ENCODE measurements at regions not wholly inside any gene's neighbourhood (a gene's known extent, or its start where the extent isn't known, plus 50 kb on each side); places are given as distances from the start of the nearest gene placed in this dataset.

DNA sequence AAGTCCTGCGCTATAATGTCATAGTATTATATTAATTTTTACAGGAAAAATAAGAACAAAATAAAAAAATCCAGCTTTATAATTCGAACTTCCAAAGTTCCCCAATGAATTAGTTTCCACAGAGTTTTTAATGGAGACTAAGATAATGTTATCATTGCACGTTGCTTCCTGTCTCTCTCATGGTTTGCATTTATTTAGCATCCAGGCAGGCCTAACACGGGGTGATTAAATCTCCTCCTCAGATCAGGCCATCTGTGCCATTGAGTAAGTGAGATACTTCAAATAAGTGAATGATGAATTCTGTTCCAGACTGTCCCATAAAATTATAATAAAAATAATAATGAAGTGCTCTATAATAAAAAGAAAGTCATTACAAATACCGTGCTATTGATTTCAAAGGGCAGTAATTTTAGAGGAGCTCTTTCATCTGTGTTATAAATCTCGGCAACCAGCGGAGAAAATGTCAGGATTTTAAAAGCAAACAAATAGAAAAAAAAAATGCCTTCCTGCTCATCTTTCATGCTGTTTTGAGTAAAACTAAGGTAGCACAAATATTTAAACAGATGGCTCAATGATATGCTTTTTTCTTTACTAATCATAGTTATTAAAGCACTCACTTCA lies 570.6 kb upstream of the ZNF608 start:
- Histone ChIP-seq H3K9ac (ENCODE audit: low read depth in 1 of 3, low read length in 3 of 3) (no peak overlapping the region), H3K4me1 (ENCODE audit: control insufficient read depth in 3 of 3, insufficient read depth in 3 of 3, low read length in 3 of 3) (no peaks in the 10 kb centered on the region), H3K36me3 (ENCODE audit: control insufficient read depth in 3 of 3, insufficient read depth in 3 of 3, low read length in 3 of 3) (no peaks in the 10 kb centered on the region), H3K27me3 (ENCODE audit: control insufficient read depth in 3 of 3, insufficient read depth in 3 of 3, low read length in 3 of 3) (no peaks in the 10 kb centered on the region), H3K27ac (ENCODE audit: low read depth, low read length) (no peak overlapping the region), H3K4me3 (ENCODE audit: low read length in 3 of 3) (no peak overlapping the region), H3K9me3 (ENCODE audit: control insufficient read depth in 3 of 3, low read length in 3 of 3) (no peaks in the 10 kb centered on the region)

DNA sequence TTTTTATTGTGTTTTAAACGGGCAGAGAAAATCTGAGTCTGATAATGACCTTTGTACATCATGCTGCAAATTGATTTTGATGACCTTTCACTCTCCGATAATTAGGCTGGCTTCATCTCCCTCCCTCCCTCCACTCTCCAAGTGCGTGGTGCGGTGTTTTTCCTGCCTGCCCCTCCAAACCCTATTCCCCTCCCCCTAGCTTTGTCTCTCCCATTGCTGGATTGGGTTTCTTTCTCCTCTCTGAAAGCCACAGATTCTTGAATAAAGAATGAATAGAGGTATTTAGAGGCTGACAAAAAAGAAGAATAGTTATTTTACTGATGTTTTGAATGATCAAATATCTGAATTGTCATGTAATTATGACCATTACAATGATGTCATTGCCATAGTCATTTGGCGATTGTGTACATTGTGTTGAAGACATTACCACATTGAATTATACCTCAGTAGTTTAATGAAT lies 571.1 kb upstream of the ZNF608 start:
- Histone ChIP-seq H3K4me1 (ENCODE audit: control insufficient read depth in 3 of 3, insufficient read depth in 3 of 3, low read length in 3 of 3) (no peaks in the 10 kb centered on the region), H3K36me3 (ENCODE audit: control insufficient read depth in 3 of 3, insufficient read depth in 3 of 3, low read length in 3 of 3) (no peaks in the 10 kb centered on the region), H3K9me3 (ENCODE audit: control insufficient read depth in 3 of 3, low read length in 3 of 3) (no peaks in the 10 kb centered on the region), H3K4me3 (ENCODE audit: low read length in 3 of 3) (no peak overlapping the region), H3K27ac (ENCODE audit: low read depth, low read length) (no peak overlapping the region), H3K27me3 (ENCODE audit: control insufficient read depth in 3 of 3, insufficient read depth in 3 of 3, low read length in 3 of 3) (no peaks in the 10 kb centered on the region), H3K9ac (ENCODE audit: low read depth in 1 of 3, low read length in 3 of 3) (no peak overlapping the region)

DNA sequence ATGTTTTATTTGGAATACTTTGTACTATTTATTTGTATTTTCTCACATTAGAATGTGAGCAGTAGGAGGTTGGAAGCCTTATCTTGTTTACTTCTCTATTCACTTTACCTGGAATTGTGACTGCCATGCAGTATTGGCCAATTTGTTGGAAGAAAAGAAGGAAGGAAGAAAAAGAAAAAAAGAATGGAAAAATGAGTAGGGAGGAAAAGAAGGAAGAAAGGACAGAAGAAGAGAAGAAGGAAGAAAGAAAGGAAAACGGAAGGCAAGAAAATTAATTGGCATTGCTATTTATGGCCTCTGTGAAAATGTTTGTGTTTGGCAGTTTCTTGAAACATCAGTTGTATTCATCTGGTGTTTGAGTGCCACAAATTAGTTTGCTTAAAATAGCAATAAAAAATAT lies 575.2 kb upstream of the ZNF608 start:
- Histone ChIP-seq H3K4me3 (ENCODE audit: low read length in 3 of 3) (no peak overlapping the region), H3K4me1 (ENCODE audit: control insufficient read depth in 3 of 3, insufficient read depth in 3 of 3, low read length in 3 of 3) (no peaks in the 10 kb centered on the region), H3K27me3 (ENCODE audit: control insufficient read depth in 3 of 3, insufficient read depth in 3 of 3, low read length in 3 of 3) (no peaks in the 10 kb centered on the region), H3K9me3 (ENCODE audit: control insufficient read depth in 3 of 3, low read length in 3 of 3) (no peaks in the 10 kb centered on the region), H3K9ac (ENCODE audit: low read depth in 1 of 3, low read length in 3 of 3) (no peak overlapping the region), H3K27ac (ENCODE audit: low read depth, low read length) (no peak overlapping the region), H3K36me3 (ENCODE audit: control insufficient read depth in 3 of 3, insufficient read depth in 3 of 3, low read length in 3 of 3) (no peaks in the 10 kb centered on the region)

DNA sequence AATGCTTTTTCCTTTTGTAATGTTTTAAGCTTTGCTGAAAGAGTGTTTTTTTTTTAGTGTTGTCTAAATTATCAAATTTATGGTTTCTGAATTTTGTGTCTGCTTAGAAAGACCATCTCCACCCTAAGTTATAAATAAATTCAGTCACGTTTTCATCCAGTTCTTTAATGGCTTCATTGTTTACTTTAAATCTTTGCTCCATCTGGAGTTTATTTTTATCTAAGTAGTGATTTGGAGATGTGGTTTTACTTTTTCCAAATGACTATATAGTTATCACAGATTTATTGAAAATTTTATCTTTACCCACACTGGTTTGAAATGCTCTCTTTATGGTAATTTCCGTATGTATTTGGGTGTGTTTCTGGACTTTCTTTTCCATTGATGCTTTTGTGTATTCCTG lies 577.2 kb upstream of the ZNF608 start:
- no peak overlapping the region for H3K27ac ChIP-seq (ENCODE audit: low read depth, low read length)
- H3K27me3 ChIP-seq (ENCODE audit: control insufficient read depth in 3 of 3, insufficient read depth in 3 of 3, low read length in 3 of 3) = no peaks in the 10 kb centered on the region
- H3K9me3 ChIP-seq (ENCODE audit: control insufficient read depth in 3 of 3, low read length in 3 of 3) = no peaks in the 10 kb centered on the region
- H3K36me3 ChIP-seq (ENCODE audit: control insufficient read depth in 3 of 3, insufficient read depth in 3 of 3, low read length in 3 of 3) = no peaks in the 10 kb centered on the region
- H3K4me3 ChIP-seq (ENCODE audit: low read length in 3 of 3) = no peak overlapping the region
- H3K9ac ChIP-seq (ENCODE audit: low read depth in 1 of 3, low read length in 3 of 3) = no peak overlapping the region
- no peaks in the 10 kb centered on the region for H3K4me1 ChIP-seq (ENCODE audit: control insufficient read depth in 3 of 3, insufficient read depth in 3 of 3, low read length in 3 of 3)

DNA sequence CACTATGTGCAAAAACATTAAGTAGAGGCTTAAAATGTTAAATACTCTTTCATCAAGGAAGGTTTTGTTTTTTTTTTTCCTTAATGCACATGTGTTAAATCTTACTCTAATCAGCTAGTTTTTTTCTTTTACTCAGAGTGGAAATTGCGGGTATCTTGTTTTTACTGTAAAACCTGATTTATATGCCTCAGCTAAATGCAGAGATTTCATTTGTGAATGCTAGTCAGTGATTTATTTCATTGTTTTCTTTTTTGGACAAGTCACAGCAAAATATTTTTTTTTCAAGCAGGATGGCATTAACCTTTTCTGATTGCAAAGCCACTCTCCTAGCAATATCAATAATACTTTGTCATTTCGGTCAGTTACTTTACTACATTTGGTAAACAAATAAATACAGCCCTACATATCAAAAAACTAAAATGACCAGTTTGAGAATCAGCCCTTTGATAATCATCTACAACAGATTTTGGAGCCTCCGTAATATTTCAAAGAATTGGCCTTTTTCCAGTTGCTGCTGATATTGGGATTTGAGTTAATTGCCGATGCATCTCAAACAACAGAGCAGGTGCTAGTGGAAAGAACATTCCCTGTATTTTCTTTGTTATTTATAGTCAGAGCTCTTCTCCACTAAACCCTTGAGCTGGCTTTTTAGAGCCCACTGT lies 579.2 kb upstream of the ZNF608 start:
- Histone ChIP-seq H3K27ac (ENCODE audit: low read depth, low read length) (no peak overlapping the region), H3K27me3 (ENCODE audit: control insufficient read depth in 3 of 3, insufficient read depth in 3 of 3, low read length in 3 of 3) (no peaks in the 10 kb centered on the region), H3K9ac (ENCODE audit: low read depth in 1 of 3, low read length in 3 of 3) (no peak overlapping the region), H3K9me3 (ENCODE audit: control insufficient read depth in 3 of 3, low read length in 3 of 3) (no peaks in the 10 kb centered on the region), H3K4me1 (ENCODE audit: control insufficient read depth in 3 of 3, insufficient read depth in 3 of 3, low read length in 3 of 3) (no peaks in the 10 kb centered on the region), H3K36me3 (ENCODE audit: control insufficient read depth in 3 of 3, insufficient read depth in 3 of 3, low read length in 3 of 3) (no peaks in the 10 kb centered on the region), H3K4me3 (ENCODE audit: low read length in 3 of 3) (no peak overlapping the region)

DNA sequence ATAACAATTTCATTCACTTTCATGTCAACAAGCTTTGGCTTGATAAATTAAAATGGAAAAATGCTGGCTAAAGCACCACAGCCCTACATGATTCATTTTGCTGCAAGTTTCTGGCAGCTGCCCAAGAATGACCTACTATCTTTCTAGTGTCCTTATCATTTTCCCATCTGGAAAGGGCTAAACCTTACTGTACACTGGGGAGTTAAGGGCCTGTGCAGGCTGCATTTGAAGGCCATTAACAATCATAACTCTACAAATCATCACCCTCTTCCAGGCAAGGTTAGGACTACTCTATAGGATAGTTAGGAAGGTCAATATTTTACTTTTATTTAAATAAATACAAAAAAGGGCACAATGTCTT lies 579.7 kb upstream of the ZNF608 start:
- Histone ChIP-seq H3K27me3 (ENCODE audit: control insufficient read depth in 3 of 3, insufficient read depth in 3 of 3, low read length in 3 of 3) (no peaks in the 10 kb centered on the region), H3K36me3 (ENCODE audit: control insufficient read depth in 3 of 3, insufficient read depth in 3 of 3, low read length in 3 of 3) (no peaks in the 10 kb centered on the region), H3K27ac (ENCODE audit: low read depth, low read length) (no peak overlapping the region), H3K9me3 (ENCODE audit: control insufficient read depth in 3 of 3, low read length in 3 of 3) (no peaks in the 10 kb centered on the region), H3K9ac (ENCODE audit: low read depth in 1 of 3, low read length in 3 of 3) (no peak overlapping the region), H3K4me3 (ENCODE audit: low read length in 3 of 3) (no peak overlapping the region), H3K4me1 (ENCODE audit: control insufficient read depth in 3 of 3, insufficient read depth in 3 of 3, low read length in 3 of 3) (no peaks in the 10 kb centered on the region)

DNA sequence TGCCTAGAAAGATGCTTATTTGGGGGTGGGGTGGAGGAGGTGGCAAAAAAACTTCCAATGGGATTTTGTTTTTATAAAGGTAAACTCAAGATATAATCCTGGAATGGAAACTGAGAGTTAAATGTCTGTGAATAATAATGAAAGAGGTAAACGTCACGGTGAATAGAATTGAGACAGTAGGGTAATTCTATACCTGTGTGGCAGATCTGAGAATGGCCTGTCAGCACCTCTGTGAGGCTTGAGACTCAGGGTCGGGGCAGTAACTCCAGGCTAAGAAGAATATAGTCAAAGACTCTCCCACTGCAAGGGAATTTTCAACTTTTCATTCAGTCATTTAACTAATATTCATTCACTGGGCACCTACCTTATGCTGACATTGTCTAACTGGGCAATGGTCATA lies 581.2 kb upstream of the ZNF608 start:
- H3K27ac ChIP-seq (ENCODE audit: low read depth, low read length) = no peak overlapping the region
- no peak overlapping the region for H3K4me3 ChIP-seq (ENCODE audit: low read length in 3 of 3)
- H3K27me3 ChIP-seq (ENCODE audit: control insufficient read depth in 3 of 3, insufficient read depth in 3 of 3, low read length in 3 of 3) = no peaks in the 10 kb centered on the region
- no peak overlapping the region for H3K9ac ChIP-seq (ENCODE audit: low read depth in 1 of 3, low read length in 3 of 3)
- no peaks in the 10 kb centered on the region for H3K9me3 ChIP-seq (ENCODE audit: control insufficient read depth in 3 of 3, low read length in 3 of 3)
- no peaks in the 10 kb centered on the region for H3K36me3 ChIP-seq (ENCODE audit: control insufficient read depth in 3 of 3, insufficient read depth in 3 of 3, low read length in 3 of 3)
- no peaks in the 10 kb centered on the region for H3K4me1 ChIP-seq (ENCODE audit: control insufficient read depth in 3 of 3, insufficient read depth in 3 of 3, low read length in 3 of 3)

DNA sequence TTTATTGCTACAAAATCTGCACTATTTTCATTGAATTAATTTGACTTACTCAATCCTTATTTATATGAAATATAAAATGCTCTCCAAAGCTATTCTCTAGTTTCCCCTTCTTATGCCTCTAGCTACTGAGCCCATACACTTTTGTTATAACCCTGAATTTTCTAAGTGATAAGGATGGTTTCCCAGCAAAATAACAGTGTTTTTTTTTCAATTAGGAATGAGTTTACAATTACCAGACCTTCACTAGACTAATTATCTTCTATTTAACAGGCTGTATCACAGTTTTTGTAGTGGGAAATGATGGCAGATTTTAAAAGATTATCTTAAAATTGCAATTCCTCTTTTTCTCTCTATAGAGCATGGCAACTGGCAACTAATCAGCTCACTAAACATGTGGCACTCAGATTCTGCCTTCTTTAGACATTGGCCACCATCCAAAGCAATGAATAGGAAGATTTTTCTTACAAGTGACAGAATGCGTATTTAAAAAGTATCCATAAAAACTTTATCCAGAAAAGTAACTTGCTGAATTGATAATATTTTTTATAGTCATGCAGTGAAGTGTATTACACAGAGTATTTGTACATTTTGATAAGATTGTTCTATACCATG lies 585.7 kb upstream of the ZNF608 start:
- Histone ChIP-seq H3K27me3 (ENCODE audit: control insufficient read depth in 3 of 3, insufficient read depth in 3 of 3, low read length in 3 of 3) (no peaks in the 10 kb centered on the region), H3K9me3 (ENCODE audit: control insufficient read depth in 3 of 3, low read length in 3 of 3) (no peaks in the 10 kb centered on the region), H3K27ac (ENCODE audit: low read depth, low read length) (no peak overlapping the region), H3K4me3 (ENCODE audit: low read length in 3 of 3) (no peak overlapping the region), H3K9ac (ENCODE audit: low read depth in 1 of 3, low read length in 3 of 3) (no peak overlapping the region), H3K36me3 (ENCODE audit: control insufficient read depth in 3 of 3, insufficient read depth in 3 of 3, low read length in 3 of 3) (no peaks in the 10 kb centered on the region), H3K4me1 (ENCODE audit: control insufficient read depth in 3 of 3, insufficient read depth in 3 of 3, low read length in 3 of 3) (peaks cover 0 to 3% (median 2%) of the 10 kb centered on the region in 3 donors)

DNA sequence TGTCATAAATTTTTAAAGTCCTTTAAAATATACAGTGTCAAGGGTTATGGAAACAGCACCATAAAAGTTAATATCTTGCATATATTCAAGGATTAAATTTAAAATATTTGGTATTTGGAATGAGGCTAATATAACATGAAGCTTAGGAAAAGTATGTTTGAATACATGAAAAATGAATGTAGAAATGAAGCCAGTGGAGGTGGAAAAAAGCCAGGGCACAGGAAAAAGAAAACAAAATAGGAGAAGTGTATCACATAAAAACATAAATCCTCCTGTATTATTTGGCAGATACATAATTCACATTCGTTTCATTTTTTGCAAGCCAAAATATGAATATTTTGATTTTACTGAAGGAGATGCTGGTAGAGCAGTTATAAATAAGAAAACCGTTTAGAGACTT lies 587.0 kb upstream of the ZNF608 start:
- no peaks in the 10 kb centered on the region for H3K27me3 ChIP-seq (ENCODE audit: control insufficient read depth in 3 of 3, insufficient read depth in 3 of 3, low read length in 3 of 3)
- H3K4me3 ChIP-seq (ENCODE audit: low read length in 3 of 3) = no peak overlapping the region
- no peak overlapping the region for H3K9ac ChIP-seq (ENCODE audit: low read depth in 1 of 3, low read length in 3 of 3)
- H3K36me3 ChIP-seq (ENCODE audit: control insufficient read depth in 3 of 3, insufficient read depth in 3 of 3, low read length in 3 of 3) = no peaks in the 10 kb centered on the region
- no peaks in the 10 kb centered on the region for H3K9me3 ChIP-seq (ENCODE audit: control insufficient read depth in 3 of 3, low read length in 3 of 3)
- H3K27ac ChIP-seq (ENCODE audit: low read depth, low read length) = no peak overlapping the region
- H3K4me1 ChIP-seq (ENCODE audit: control insufficient read depth in 3 of 3, insufficient read depth in 3 of 3, low read length in 3 of 3) = peaks cover 0 to 6% (median 3%) of the 10 kb centered on the region in 3 donors

DNA sequence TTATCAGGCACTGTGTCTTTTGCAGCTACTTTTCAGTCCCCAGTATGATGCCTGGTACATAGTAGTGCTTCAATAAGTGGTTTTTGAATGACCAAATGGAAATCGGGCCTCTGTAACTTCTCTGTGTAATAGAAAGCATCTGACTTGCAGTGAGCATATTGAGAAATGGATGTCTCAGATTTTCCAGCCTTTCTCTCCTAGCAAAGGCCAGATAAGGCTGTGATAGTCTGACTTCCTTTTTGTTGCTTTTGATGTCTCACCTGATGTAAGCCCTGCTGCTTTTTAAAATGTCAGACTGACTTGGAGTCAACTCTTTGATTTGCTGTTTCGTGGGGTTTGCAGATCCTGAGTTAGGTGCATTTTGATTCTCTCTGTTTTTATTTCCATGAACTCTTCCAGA lies 590.0 kb upstream of the ZNF608 start:
- Histone ChIP-seq H3K9ac (ENCODE audit: low read depth in 1 of 3, low read length in 3 of 3) (no peak overlapping the region), H3K9me3 (ENCODE audit: control insufficient read depth in 3 of 3, low read length in 3 of 3) (no peaks in the 10 kb centered on the region), H3K36me3 (ENCODE audit: control insufficient read depth in 3 of 3, insufficient read depth in 3 of 3, low read length in 3 of 3) (no peaks in the 10 kb centered on the region), H3K27me3 (ENCODE audit: control insufficient read depth in 3 of 3, insufficient read depth in 3 of 3, low read length in 3 of 3) (no peaks in the 10 kb centered on the region), H3K27ac (ENCODE audit: low read depth, low read length) (peak overlapping the region; percentile 26), H3K4me1 (ENCODE audit: control insufficient read depth in 3 of 3, insufficient read depth in 3 of 3, low read length in 3 of 3) (peaks cover 0 to 6% (median 3%) of the 10 kb centered on the region in 3 donors), H3K4me3 (ENCODE audit: low read length in 3 of 3) (no peak overlapping the region)
